ENCODE measurements at regions not wholly inside any gene's neighbourhood (a gene's known extent, or its start where the extent isn't known, plus 50 kb on each side); places are given as distances from the start of the nearest gene placed in this dataset.

DNA sequence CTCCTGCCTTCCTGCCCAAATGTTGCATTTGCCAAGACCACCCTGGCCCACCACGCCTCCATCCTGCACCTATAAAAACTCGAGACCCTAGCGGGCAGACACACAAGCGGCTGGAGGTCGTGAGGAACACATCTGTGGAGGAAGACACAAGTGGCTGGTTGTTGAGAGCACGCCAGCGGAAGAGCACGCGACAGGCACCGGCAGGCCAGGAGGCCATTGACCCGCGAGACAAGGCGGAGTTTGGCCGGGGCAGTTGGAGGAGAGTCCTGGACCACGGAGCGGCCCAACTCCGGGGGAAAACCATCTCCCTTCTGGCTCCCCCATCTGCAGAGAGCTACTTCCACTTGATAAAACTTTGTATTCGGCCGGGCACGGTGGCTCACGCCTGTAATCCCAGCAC, 115.2 kb upstream of the AGA start (continued):
- no peak for TF ChIP-seq ZNF20 (CRISPR knock-in tag; IDR thresholded peaks at IDR 0.05)
- no peak for TF ChIP-seq SNRNP70 (IDR thresholded peaks at IDR 0.05; ENCODE audit: low read depth, low read length)
- no peak for TF ChIP-seq ZNF3 (CRISPR knock-in tag; IDR thresholded peaks at IDR 0.05)
- no peak for TF ChIP-seq ZNF710 (CRISPR knock-in tag; IDR thresholded peaks at IDR 0.05; ENCODE audit: borderline replicate concordance)
- TF ChIP-seq TCF12 (IDR thresholded peaks at IDR 0.05), result no peak
- no peak for TF ChIP-seq TCF12 (CRISPR knock-in tag; IDR thresholded peaks at IDR 0.05)
- no peak for TF ChIP-seq ZNF224 (CRISPR knock-in tag; IDR thresholded peaks at IDR 0.05)
- TF ChIP-seq, protein P1, sequence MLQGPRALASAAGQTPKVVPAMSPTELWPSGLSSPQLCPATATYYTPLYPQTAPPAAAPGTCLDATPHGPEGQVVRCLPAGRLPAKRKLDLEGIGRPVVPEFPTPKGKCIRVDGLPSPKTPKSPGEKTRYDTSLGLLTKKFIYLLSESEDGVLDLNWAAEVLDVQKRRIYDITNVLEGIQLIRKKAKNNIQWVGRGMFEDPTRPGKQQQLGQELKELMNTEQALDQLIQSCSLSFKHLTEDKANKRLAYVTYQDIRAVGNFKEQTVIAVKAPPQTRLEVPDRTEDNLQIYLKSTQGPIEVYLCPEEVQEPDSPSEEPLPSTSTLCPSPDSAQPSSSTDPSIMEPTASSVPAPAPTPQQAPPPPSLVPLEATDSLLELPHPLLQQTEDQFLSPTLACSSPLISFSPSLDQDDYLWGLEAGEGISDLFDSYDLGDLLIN (CRISPR knock-in tag; IDR thresholded peaks at IDR 0.05; ENCODE audit: borderline replicate concordance), result no peak
- TF ChIP-seq, protein P2, sequence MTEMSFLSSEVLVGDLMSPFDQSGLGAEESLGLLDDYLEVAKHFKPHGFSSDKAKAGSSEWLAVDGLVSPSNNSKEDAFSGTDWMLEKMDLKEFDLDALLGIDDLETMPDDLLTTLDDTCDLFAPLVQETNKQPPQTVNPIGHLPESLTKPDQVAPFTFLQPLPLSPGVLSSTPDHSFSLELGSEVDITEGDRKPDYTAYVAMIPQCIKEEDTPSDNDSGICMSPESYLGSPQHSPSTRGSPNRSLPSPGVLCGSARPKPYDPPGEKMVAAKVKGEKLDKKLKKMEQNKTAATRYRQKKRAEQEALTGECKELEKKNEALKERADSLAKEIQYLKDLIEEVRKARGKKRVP (CRISPR knock-in tag; IDR thresholded peaks at IDR 0.05), result no peak

GRCh38 chr4:177558995-177559394, 116.8 kb upstream of the AGA start:
- Histone ChIP-seq H4K20me1 (ENCODE audit: insufficient read depth, low read length) (no peaks in the 10 kb centered on the region), H3K4me2 (ENCODE audit: low read depth, low read length) (no peak overlapping the region), H3K4me3 (replicated peaks in 1 of 3; ENCODE audit: insufficient read depth in 1 of 3, low read depth in 2 of 3, low read length in 3 of 3) (no peak overlapping the region), H3K9ac (ENCODE audit: insufficient read depth, low read depth, low read length) (no peak overlapping the region), H3K79me2 (ENCODE audit: insufficient read depth, low read length) (no peaks in the 10 kb centered on the region), H3K9me3 (ENCODE audit: low read length) (no peaks in the 10 kb centered on the region), H3K27ac (ENCODE audit: extremely low read length, insufficient read depth, low read length) (no peak overlapping the region), H3K27me3 (ENCODE audit: control insufficient read depth in 1 of 2, insufficient read depth in 2 of 2, low read length in 2 of 2) (no peaks in the 10 kb centered on the region), H3K4me1 (ENCODE audit: insufficient read depth, low read length) (no peaks in the 10 kb centered on the region), H2AFZ (ENCODE audit: low read length) (no peak overlapping the region), H3K36me3 (replicated peaks in 1 of 2; ENCODE audit: control insufficient read depth in 1 of 2, insufficient read depth in 2 of 2, low read length in 2 of 2) (no peaks in the 10 kb centered on the region)
- in situ Hi-C loops (cut with HindIII; ENCODE audit: extremely low pct_ligation_motif_present, low pct_unique_long_range_greater_than_20kb) (loop anchor here (10.0 kb wide), 1 partner anchor 1746 kb away; no protein-coding TSS in a partner anchor), intact Hi-C loops (cut with micrococcal nuclease; ENCODE audit: unreplicated experiment) (loop anchor here (10.0 kb wide), 1 partner anchor 304 kb away; no protein-coding TSS in a partner anchor)
- CTCF ChIA-PET (ENCODE audit: low intra/inter-chr PET ratio, low total read pairs), result no interaction called here
- FAIRE-seq (no peak), DNase-seq (ENCODE audit: low spot score) (no peak), ATAC-seq (no peak)
- BruUV-seq (replicated peaks), result no TSS peak
- POLR2A ChIA-PET, result no interaction called here
- WGBS (ENCODE audit: low lambda C conversion rate), result 75% methylated on average over 3 of the region's 3 CpGs
- TF ChIP-seq, protein P3, sequence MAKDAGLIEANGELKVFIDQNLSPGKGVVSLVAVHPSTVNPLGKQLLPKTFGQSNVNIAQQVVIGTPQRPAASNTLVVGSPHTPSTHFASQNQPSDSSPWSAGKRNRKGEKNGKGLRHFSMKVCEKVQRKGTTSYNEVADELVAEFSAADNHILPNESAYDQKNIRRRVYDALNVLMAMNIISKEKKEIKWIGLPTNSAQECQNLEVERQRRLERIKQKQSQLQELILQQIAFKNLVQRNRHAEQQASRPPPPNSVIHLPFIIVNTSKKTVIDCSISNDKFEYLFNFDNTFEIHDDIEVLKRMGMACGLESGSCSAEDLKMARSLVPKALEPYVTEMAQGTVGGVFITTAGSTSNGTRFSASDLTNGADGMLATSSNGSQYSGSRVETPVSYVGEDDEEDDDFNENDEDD (CRISPR knock-in tag; IDR thresholded peaks at IDR 0.05; ENCODE audit: borderline replicate concordance), result no peak
- no peak for TF ChIP-seq NFIC (IDR thresholded peaks at IDR 0.05; ENCODE audit: low read length)
- TF ChIP-seq SRF (IDR thresholded peaks at IDR 0.05; ENCODE audit: low read depth, low read length), result no peak
- no peak for TF ChIP-seq ZNF33A (CRISPR knock-in tag; IDR thresholded peaks at IDR 0.05; ENCODE audit: borderline replicate concordance)
- TF ChIP-seq NCOA5 (CRISPR knock-in tag; IDR thresholded peaks at IDR 0.05), result no peak
- TF ChIP-seq, protein P4, sequence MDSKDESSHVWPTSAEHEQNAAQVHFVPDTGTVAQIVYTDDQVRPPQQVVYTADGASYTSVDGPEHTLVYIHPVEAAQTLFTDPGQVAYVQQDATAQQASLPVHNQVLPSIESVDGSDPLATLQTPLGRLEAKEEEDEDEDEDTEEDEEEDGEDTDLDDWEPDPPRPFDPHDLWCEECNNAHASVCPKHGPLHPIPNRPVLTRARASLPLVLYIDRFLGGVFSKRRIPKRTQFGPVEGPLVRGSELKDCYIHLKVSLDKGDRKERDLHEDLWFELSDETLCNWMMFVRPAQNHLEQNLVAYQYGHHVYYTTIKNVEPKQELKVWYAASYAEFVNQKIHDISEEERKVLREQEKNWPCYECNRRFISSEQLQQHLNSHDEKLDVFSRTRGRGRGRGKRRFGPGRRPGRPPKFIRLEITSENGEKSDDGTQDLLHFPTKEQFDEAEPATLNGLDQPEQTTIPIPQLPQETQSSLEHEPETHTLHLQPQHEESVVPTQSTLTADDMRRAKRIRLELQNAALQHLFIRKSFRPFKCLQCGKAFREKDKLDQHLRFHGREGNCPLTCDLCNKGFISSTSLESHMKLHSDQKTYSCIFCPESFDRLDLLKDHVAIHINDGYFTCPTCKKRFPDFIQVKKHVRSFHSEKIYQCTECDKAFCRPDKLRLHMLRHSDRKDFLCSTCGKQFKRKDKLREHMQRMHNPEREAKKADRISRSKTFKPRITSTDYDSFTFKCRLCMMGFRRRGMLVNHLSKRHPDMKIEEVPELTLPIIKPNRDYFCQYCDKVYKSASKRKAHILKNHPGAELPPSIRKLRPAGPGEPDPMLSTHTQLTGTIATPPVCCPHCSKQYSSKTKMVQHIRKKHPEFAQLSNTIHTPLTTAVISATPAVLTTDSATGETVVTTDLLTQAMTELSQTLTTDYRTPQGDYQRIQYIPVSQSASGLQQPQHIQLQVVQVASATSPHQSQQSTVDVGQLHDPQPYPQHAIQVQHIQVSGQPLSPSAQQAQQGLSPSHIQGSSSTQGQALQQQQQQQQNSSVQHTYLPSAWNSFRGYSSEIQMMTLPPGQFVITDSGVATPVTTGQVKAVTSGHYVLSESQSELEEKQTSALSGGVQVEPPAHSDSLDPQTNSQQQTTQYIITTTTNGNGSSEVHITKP (CRISPR knock-in tag; IDR thresholded peaks at IDR 0.05; ENCODE audit: low read depth), result no peak
- TF ChIP-seq SATB2 (CRISPR knock-in tag; IDR thresholded peaks at IDR 0.05), result no peak

Data from HepG2 (cell line).